Prostate gland (tissue), 2 donors: ENCODE measurements at regions not wholly inside any gene's neighbourhood (a gene's known extent, or its start where the extent isn't known, plus 50 kb on each side); places are given as distances from the start of the nearest gene placed in this dataset.

Source experiments
- POLR2A ChIP-seq: fragments of 450-650 bp; IDR thresholded peaks from one replicate; pipeline ENCODE4 v1.6.1; 2016; ENCODE audit warnings: antibody characterized with exemption, mild to moderate bottlenecking
- POLR2AphosphoS5 ChIP-seq: sonication (generic); formaldehyde crosslinking; IDR thresholded peaks from one replicate; pipeline ENCODE4 v1.6.1; 2017; ENCODE audit warnings: antibody characterized with exemption
- TF ChIP-seq, protein P1 (sequence below), 4 experiments: fragments of 200-600 bp in 2 of 4; fragments of 450-650 bp in 2 of 4; sonication (generic) in 2 of 4; IDR thresholded peaks; 1 replicate in 3 of 4; 2 replicates in 1 of 4; pipeline ENCODE4 v1.5.1; 2016 to 2019; ENCODE audit warnings: antibody characterized with exemption in 4 of 4, mild to moderate bottlenecking in 2 of 4, moderate library complexity in 2 of 4

DNA sequence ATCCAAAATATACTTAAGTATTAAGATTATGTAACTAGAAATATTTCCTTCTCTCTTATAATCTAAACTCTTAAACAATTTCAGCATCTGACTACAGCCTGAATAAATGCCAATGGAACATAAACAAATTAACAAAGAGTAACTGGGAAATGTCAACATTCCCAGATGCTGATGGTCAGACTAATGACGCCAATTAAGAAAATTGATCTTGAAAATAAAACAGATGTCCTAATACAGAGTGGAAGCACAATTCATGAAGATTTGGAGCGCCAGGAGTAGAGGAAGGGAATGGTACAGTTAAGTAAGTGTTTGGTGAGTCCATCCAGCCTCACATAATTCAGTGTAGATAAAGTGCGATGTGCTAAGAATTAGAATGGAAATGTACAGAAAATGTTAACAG is 203.7 kb upstream of the NWD2 start:
- TF ChIP-seq, protein P1, sequence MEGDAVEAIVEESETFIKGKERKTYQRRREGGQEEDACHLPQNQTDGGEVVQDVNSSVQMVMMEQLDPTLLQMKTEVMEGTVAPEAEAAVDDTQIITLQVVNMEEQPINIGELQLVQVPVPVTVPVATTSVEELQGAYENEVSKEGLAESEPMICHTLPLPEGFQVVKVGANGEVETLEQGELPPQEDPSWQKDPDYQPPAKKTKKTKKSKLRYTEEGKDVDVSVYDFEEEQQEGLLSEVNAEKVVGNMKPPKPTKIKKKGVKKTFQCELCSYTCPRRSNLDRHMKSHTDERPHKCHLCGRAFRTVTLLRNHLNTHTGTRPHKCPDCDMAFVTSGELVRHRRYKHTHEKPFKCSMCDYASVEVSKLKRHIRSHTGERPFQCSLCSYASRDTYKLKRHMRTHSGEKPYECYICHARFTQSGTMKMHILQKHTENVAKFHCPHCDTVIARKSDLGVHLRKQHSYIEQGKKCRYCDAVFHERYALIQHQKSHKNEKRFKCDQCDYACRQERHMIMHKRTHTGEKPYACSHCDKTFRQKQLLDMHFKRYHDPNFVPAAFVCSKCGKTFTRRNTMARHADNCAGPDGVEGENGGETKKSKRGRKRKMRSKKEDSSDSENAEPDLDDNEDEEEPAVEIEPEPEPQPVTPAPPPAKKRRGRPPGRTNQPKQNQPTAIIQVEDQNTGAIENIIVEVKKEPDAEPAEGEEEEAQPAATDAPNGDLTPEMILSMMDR (IDR thresholded peaks at IDR 0.05): no peak
- TF ChIP-seq POLR2A (no peak), POLR2AphosphoS5 (no peak)
